Adrenal gland (tissue), 9 donors: ENCODE measurements at regions not wholly inside any gene's neighbourhood (a gene's known extent, or its start where the extent isn't known, plus 50 kb on each side); places are given as distances from the start of the nearest gene placed in this dataset.

ENCODE experiments used
- DNase-seq, 7 donors: peaks; one replicate each; pipeline ENCODE4 v3.0.0-alpha.2; 2019 to 2020
- H3K27ac ChIP-seq, 5 donors: fragments of 200-600 bp; sonication (generic) in 4 of 5; 1 replicate in 3 of 5; 2 replicates in 2 of 5; pipeline versions ENCODE4 v1.5.1 to v1.8.0; 2016 to 2020; ENCODE audit warnings: mild to moderate bottlenecking in 1 of 5
- H3K27me3 ChIP-seq: fragments of 200-600 bp; 2 replicates; pipeline ENCODE4 v1.8.0; 2021
- H3K36me3 ChIP-seq, 2 donors: fragments of 200-600 bp; replicated peaks in 1 of 2; 1 replicate in 1 of 2; 2 replicates in 1 of 2; pipeline versions ENCODE4 v1.5.1 to v1.8.0; 2018 to 2022
- H3K4me1 ChIP-seq, 2 donors: fragments of 200-600 bp; replicated peaks in 1 of 2; 1 replicate in 1 of 2; 2 replicates in 1 of 2; pipeline versions ENCODE4 v1.5.1 to v1.8.0; 2018 to 2021
- H3K4me3 ChIP-seq, 4 donors: fragments of 200-600 bp; sonication (generic) in 3 of 4; one replicate each; pipeline ENCODE4 v1.5.1; 2016 to 2018
- H3K9me3 ChIP-seq, 3 donors: fragments of 200-600 bp; sonication (generic) in 1 of 3; replicated peaks in 1 of 3; 1 replicate in 2 of 3; 2 replicates in 1 of 3; pipeline versions ENCODE4 v1.5.1 to v1.8.0; 2016 to 2021
- CTCF ChIP-seq, 6 experiments: fragments of 450-650 bp in 4 of 6; fragments of 200-600 bp in 2 of 6; sonication (generic) in 1 of 6; IDR thresholded peaks; 1 replicate in 5 of 6; 2 replicates in 1 of 6; pipeline versions ENCODE4 v1.5.1 to v1.8.0; 2016 to 2021; ENCODE audit warnings: antibody characterized with exemption in 6 of 6, mild to moderate bottlenecking in 2 of 6, moderate library complexity in 1 of 6
- POLR2A ChIP-seq, 2 donors: fragments of 450-650 bp; IDR thresholded peaks; one replicate each; pipeline ENCODE4 v1.6.1; 2017; ENCODE audit warnings: antibody characterized with exemption in 2 of 2, mild to moderate bottlenecking in 2 of 2, moderate library complexity in 1 of 2
- WGBS, 4 donors: extraction: QIAGEN DNeasy Blood & Tissue Kit in 2 of 4; methylation state at CpG; one replicate each; pipeline versions ENCODE4 v1.1.5 to v1.1.7; 2013 to 2017; 5-methylcytosine and 5-hydroxymethylcytosine counted together
- intact Hi-C, 2 donors: fragments of 100-400 bp; cut with DNase I; formaldehyde crosslinking; loops; one replicate each; pipeline versions ENCODE4 v1.14.1 to v1.15.0; 2022 to 2023
- donor health status: healthy with polysubstance abuse.
- donor health status: Bipolar disorder and iron deficiency.
- donor health status: DM: yes; HTN: yes; CAD: no.
- donor health status: DM: no; HTN: no; CAD: no.
- donor health status: DM: no; HTN: no; CAD: no.

- H3K4me1 ChIP-seq: no peaks in the 10 kb centered on the region
- H3K36me3 ChIP-seq: no peaks in the 10 kb centered on the region
- WGBS, 4 donors: 77 to 92% (median 79%) methylated on average over 3 of the region's 3 CpGs
- TF ChIP-seq POLR2A (IDR thresholded peaks at IDR 0.05): no peak
- H3K9me3 ChIP-seq: no peaks in the 10 kb centered on the region
- no peak overlapping the region for H3K4me3 ChIP-seq
- no peak for DNase-seq
- H3K27ac ChIP-seq: no peak overlapping the region
- intact Hi-C loops: no loop called here
- H3K27me3 ChIP-seq: no peaks in the 10 kb centered on the region
Observed at GRCh38 chr18:25433590-25433989, 81.6 kb upstream of the ZNF521 start.

- intact Hi-C loops: no loop called here
- no peaks in the 10 kb centered on the region for H3K27me3 ChIP-seq
- H3K27ac ChIP-seq: no peak overlapping the region
Observed at GRCh38 chr18:25425024-25425423, 73.1 kb upstream of the ZNF521 start.

DNA sequence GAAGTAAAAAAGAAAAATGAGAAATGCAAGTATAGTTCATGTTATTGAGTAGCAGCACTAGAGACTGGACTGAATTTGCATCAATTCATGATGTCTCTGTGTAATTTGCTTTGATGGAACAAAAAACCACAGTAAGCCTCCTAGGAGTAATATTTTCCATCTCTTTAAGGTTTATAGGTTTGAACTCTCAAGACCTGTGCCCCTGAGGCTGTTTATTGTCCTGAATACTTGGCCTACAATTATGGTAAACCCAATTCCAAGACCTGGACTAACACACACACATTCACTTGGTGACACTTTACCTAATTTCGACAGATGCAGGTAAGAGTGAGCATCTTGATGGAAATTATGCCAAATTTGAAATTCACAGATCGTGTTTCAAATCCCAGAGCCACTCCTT, 71.8 kb upstream of the ZNF521 start:
- DNase-seq: no peak
- H3K27ac ChIP-seq: no peak overlapping the region
- no peaks in the 10 kb centered on the region for H3K9me3 ChIP-seq
- WGBS, 4 donors: 46 to 90% (median 88%) methylated on average over 2 of the region's 2 CpGs
- no peaks in the 10 kb centered on the region for H3K27me3 ChIP-seq
- intact Hi-C loops: no loop called here
- H3K36me3 ChIP-seq: no peaks in the 10 kb centered on the region
- no peak overlapping the region for H3K4me3 ChIP-seq
- peaks cover 0 to 5% of the 10 kb centered on the region in 2 donors for H3K4me1 ChIP-seq
- TF ChIP-seq CTCF (IDR thresholded peaks at IDR 0.05): no peak
- no peak for TF ChIP-seq POLR2A (IDR thresholded peaks at IDR 0.05)

More at GRCh38 chr18:25425024-25425423, 73.1 kb upstream of the ZNF521 start:
- Histone ChIP-seq H3K36me3 (no peaks in the 10 kb centered on the region), H3K9me3 (no peaks in the 10 kb centered on the region), H3K4me3 (no peak overlapping the region), H3K4me1 (peaks cover 0 to 5% of the 10 kb centered on the region in 2 donors)
- peak in 2 of 7 donors; percentile 9 to 20 for DNase-seq
- TF ChIP-seq CTCF (IDR thresholded peaks at IDR 0.05): no peak
- TF ChIP-seq POLR2A (IDR thresholded peaks at IDR 0.05): no peak
- WGBS, 4 donors: 39 to 59% (median 47%) methylated on average over 5 of the region's 5 CpGs

- H3K4me1 ChIP-seq: peaks cover 0 to 5% of the 10 kb centered on the region in 2 donors
- no peak overlapping the region for H3K27ac ChIP-seq
- no peaks in the 10 kb centered on the region for H3K36me3 ChIP-seq
- 64 to 78% (median 73%) methylated on average over 2 of the region's 2 CpGs for WGBS, 4 donors
- H3K27me3 ChIP-seq: no peaks in the 10 kb centered on the region
- intact Hi-C loops: no loop called here
- H3K9me3 ChIP-seq: no peaks in the 10 kb centered on the region
- H3K4me3 ChIP-seq: no peak overlapping the region
- TF ChIP-seq POLR2A (IDR thresholded peaks at IDR 0.05): no peak
- no peak for TF ChIP-seq CTCF (IDR thresholded peaks at IDR 0.05)
- no peak for DNase-seq
Observed at GRCh38 chr18:25423267-25423666, 71.3 kb upstream of the ZNF521 start.

DNA sequence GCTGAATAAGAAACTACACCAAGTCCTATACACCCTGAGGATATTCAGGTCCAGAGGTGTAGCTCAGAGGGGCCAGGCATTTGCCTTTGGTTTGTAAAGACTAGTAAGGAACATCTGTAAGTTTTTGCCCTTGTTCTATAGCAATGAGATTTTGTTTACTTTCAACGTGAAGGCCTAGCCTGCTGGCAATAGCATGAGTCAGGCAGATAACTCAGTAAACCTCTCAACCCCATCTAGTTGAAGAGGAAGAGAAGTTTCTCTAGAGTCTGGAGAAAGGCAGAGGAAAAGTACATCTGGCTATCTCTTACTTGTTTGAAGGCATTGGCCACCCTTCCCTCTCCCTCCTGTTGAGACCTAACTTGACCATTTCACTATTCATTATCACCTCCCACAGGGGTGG, 70.3 kb upstream of the ZNF521 start:
- TF ChIP-seq POLR2A (IDR thresholded peaks at IDR 0.05): no peak
- no peak for TF ChIP-seq CTCF (IDR thresholded peaks at IDR 0.05)
- intact Hi-C loops: no loop called here

More for the DNA sequence above, 70.3 kb upstream of the ZNF521 start:
- peaks cover 0 to 5% of the 10 kb centered on the region in 2 donors for H3K4me1 ChIP-seq
- H3K27me3 ChIP-seq: no peaks in the 10 kb centered on the region
- no peak overlapping the region for H3K27ac ChIP-seq
- DNase-seq: no peak
- WGBS, 4 donors: 52 to 71% (median 67%) methylated on average over 1 of the region's 1 CpG
- no peaks in the 10 kb centered on the region for H3K36me3 ChIP-seq
- no peak overlapping the region for H3K4me3 ChIP-seq
- no peaks in the 10 kb centered on the region for H3K9me3 ChIP-seq
